ENCODE measurements at regions not wholly inside any gene's neighbourhood (a gene's known extent, or its start where the extent isn't known, plus 50 kb on each side); places are given as distances from the start of the nearest gene placed in this dataset.
A peak's percentile ranks its signal among the peaks of the same experiment; 100 is the strongest.

- peak; percentile 83 for FAIRE-seq
Measured at GRCh38 chrX:13123247-13123856, 78.9 kb upstream of the FAM9C start.

DNA sequence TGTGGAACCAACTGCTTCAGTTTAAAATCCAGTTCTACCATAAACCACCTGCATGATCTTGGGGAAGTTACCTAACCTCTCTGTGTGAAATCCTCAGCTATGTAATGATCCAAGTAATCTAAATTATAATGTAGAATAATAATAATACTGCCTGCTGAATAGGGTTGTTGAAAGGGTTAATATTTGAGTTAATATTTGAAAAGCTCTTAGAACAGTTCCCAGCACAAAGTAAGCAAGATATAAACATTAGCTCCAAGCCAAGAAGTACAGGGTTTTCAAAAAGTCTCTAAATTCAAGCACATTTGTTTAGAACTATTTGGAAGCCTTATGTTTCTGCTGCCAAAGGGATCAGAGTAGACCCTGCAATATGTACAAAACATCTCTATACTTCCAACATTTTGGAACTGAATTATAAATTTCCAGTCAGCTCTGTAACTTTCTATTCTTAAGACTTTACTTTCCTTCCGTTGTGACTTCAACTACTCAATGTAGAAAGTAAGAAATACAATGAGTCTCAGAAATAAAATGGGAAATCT, 76.7 kb upstream of the FAM9C start:
- no peak for FAIRE-seq
- no peak for TF ChIP-seq SPI1 (IDR thresholded peaks at IDR 0.05; ENCODE audit: low read depth, low read length)
- no peak for TF ChIP-seq PAX5 (IDR thresholded peaks at IDR 0.05; ENCODE audit: insufficient read depth, low read length, severe bottlenecking)
- no peak for TF ChIP-seq POU2F2 (IDR thresholded peaks at IDR 0.05; ENCODE audit: low read depth, low read length)
- no peak for TF ChIP-seq POLR2A (IDR thresholded peaks at IDR 0.05; ENCODE audit: low read depth, low read length)
- no peak for TF ChIP-seq POLR2AphosphoS5 (IDR thresholded peaks at IDR 0.05; ENCODE audit: low read depth, low read length)
- no peak for TF ChIP-seq TAF1 (IDR thresholded peaks at IDR 0.05; ENCODE audit: low read depth, low read length)
- DNase-seq (ENCODE audit: insufficient read length, low spot score), result no peak

More at GRCh38 chrX:13123247-13123856, 78.9 kb upstream of the FAM9C start:
- no peak for TF ChIP-seq POLR2A (IDR thresholded peaks at IDR 0.05; ENCODE audit: low read depth, low read length)
- no peak for TF ChIP-seq PAX5 (IDR thresholded peaks at IDR 0.05; ENCODE audit: insufficient read depth, low read length, severe bottlenecking)
- TF ChIP-seq SPI1 (IDR thresholded peaks at IDR 0.05; ENCODE audit: low read depth, low read length), result no peak
- no peak for TF ChIP-seq POU2F2 (IDR thresholded peaks at IDR 0.05; ENCODE audit: low read depth, low read length)
- no peak for TF ChIP-seq POLR2AphosphoS5 (IDR thresholded peaks at IDR 0.05; ENCODE audit: low read depth, low read length)
- TF ChIP-seq TAF1 (IDR thresholded peaks at IDR 0.05; ENCODE audit: low read depth, low read length), result no peak
- DNase-seq (ENCODE audit: insufficient read length, low spot score), result no peak

DNA sequence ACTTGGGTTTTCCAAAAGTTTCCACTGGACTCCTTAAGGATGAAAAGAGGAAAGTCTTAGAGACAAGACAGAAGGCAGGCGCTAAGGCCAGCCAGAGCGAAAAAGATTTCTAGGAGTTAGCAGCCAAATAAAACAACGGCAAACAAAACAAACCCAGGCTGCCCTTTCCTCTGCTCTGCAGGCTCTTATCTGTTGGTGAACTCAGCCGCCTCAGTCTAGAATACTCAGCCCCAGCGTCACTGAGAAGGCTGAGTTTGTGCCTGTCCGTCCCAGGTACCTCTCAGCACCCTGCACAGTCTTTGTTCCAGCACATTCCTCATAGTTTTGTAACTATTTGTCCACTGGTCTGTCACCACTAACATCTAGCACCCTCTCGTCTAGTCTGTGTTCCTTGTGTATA, 75.6 kb upstream of the FAM9C start:
- no peak for FAIRE-seq
- no peak for DNase-seq (ENCODE audit: insufficient read length, low spot score)

GRCh38 chrX:13119386-13119785, 75.0 kb upstream of the FAM9C start:
- FAIRE-seq (no peak), DNase-seq (ENCODE audit: insufficient read length, low spot score) (no peak)
- TF ChIP-seq POLR2A (IDR thresholded peaks at IDR 0.05; ENCODE audit: low read depth, low read length) (no peak), PAX5 (IDR thresholded peaks at IDR 0.05; ENCODE audit: insufficient read depth, low read length, severe bottlenecking) (no peak), POLR2AphosphoS5 (IDR thresholded peaks at IDR 0.05; ENCODE audit: low read depth, low read length) (no peak), TAF1 (IDR thresholded peaks at IDR 0.05; ENCODE audit: low read depth, low read length) (no peak), SPI1 (IDR thresholded peaks at IDR 0.05; ENCODE audit: low read depth, low read length) (no peak), POU2F2 (IDR thresholded peaks at IDR 0.05; ENCODE audit: low read depth, low read length) (no peak)

More for the DNA sequence above, 75.6 kb upstream of the FAM9C start:
- TF ChIP-seq POLR2AphosphoS5 (IDR thresholded peaks at IDR 0.05; ENCODE audit: low read depth, low read length) (no peak), TAF1 (IDR thresholded peaks at IDR 0.05; ENCODE audit: low read depth, low read length) (no peak), SPI1 (IDR thresholded peaks at IDR 0.05; ENCODE audit: low read depth, low read length) (no peak), PAX5 (IDR thresholded peaks at IDR 0.05; ENCODE audit: insufficient read depth, low read length, severe bottlenecking) (no peak), POLR2A (IDR thresholded peaks at IDR 0.05; ENCODE audit: low read depth, low read length) (no peak)

DNA sequence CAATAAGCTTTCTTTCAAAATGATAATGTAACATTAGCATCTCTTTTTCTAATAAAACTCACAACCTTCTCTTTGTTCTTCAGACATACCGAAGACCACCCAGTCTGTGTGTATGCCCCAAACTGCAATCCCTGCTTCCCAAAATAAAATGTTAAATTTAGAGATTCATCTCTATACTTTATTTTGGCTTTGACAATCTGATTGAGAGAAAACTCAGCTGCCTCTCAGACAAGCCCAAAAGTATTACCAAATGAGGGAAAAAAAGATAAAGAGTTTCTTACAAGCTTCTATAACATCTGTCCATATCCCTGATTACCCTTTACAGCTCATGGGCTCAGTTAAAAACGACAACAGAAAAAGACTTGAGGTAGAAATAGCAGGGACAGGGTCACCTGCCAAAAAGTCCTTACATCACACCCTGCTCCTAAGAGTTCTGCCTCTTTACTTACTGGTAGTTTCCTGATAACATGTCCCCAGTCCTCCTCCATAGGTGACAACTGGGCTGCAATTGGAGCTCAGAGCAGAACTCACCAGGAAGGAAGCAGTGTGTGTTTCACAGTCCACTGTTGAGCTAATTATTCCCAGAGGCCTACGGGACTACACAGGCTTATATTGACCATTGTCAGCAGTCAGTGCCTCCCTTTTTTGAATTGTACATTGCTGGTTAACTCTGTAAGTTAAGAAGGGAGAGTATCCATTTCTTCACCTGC, 70.9 kb upstream of the FAM9C start:
- peak; percentile 41 for FAIRE-seq
- no peak for DNase-seq (ENCODE audit: insufficient read length, low spot score)
- no peak for TF ChIP-seq POLR2AphosphoS5 (IDR thresholded peaks at IDR 0.05; ENCODE audit: low read depth, low read length)
- no peak for TF ChIP-seq POU2F2 (IDR thresholded peaks at IDR 0.05; ENCODE audit: low read depth, low read length)

DNA sequence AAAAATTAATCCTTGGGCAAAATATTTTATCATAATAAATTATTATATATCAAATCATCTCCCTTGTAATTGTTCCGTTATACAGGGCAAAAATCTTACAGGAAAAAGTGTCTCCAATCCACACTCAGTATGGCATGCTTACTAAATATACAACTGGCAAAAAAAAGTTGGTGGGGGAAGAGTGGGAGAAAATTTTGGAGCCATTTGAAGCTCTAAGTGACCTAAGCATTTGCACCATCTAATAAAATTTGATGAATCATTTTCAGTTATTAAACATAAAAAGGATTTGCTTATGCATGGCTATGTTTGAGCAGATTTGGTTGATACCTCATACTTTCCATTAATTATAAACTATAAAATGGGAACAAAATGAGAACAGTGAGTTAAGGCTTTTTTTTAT, 68.1 kb upstream of the FAM9C start:
- no peak for FAIRE-seq
- TF ChIP-seq TAF1 (IDR thresholded peaks at IDR 0.05; ENCODE audit: low read depth, low read length), result no peak
- TF ChIP-seq PAX5 (IDR thresholded peaks at IDR 0.05; ENCODE audit: insufficient read depth, low read length, severe bottlenecking), result no peak
- no peak for TF ChIP-seq POLR2AphosphoS5 (IDR thresholded peaks at IDR 0.05; ENCODE audit: low read depth, low read length)
- no peak for TF ChIP-seq POLR2A (IDR thresholded peaks at IDR 0.05; ENCODE audit: low read depth, low read length)
- TF ChIP-seq SPI1 (IDR thresholded peaks at IDR 0.05; ENCODE audit: low read depth, low read length), result no peak
- TF ChIP-seq POU2F2 (IDR thresholded peaks at IDR 0.05; ENCODE audit: low read depth, low read length), result no peak
- DNase-seq (ENCODE audit: insufficient read length, low spot score), result no peak

GRCh38 chrX:13110433-13111324, 66.3 kb upstream of the FAM9C start:
- DNase-seq (ENCODE audit: insufficient read length, low spot score) (no peak), FAIRE-seq (no peak)
- TF ChIP-seq POU2F2 (IDR thresholded peaks at IDR 0.05; ENCODE audit: low read depth, low read length) (no peak), SPI1 (IDR thresholded peaks at IDR 0.05; ENCODE audit: low read depth, low read length) (no peak), POLR2AphosphoS5 (IDR thresholded peaks at IDR 0.05; ENCODE audit: low read depth, low read length) (no peak), PAX5 (IDR thresholded peaks at IDR 0.05; ENCODE audit: insufficient read depth, low read length, severe bottlenecking) (no peak), POLR2A (IDR thresholded peaks at IDR 0.05; ENCODE audit: low read depth, low read length) (no peak), TAF1 (IDR thresholded peaks at IDR 0.05; ENCODE audit: low read depth, low read length) (no peak)

GRCh38 chrX:13109817-13110216, 65.4 kb upstream of the FAM9C start:
- FAIRE-seq, result no peak

DNA sequence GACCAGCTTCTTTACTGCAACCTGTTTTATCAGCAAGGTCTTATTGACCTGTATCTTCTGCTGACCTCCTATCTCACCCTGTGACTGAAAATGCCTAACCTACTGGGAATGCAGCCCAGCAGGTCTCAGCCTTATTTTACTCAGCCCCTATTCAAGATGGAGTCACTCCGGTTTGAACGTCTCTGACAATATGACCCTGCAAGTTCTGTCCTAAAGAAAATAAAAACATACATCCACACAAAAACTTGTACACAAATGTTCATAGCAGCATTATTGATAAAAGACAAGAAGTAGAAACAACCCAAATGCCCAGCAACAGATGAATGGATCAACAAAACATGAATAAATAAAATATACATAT, 59.5 kb upstream of the FAM9C start:
- no peak for TF ChIP-seq PAX5 (IDR thresholded peaks at IDR 0.05; ENCODE audit: insufficient read depth, low read length, severe bottlenecking)
- TF ChIP-seq POU2F2 (IDR thresholded peaks at IDR 0.05; ENCODE audit: low read depth, low read length), result no peak
- TF ChIP-seq POLR2AphosphoS5 (IDR thresholded peaks at IDR 0.05; ENCODE audit: low read depth, low read length), result no peak
- no peak for TF ChIP-seq TAF1 (IDR thresholded peaks at IDR 0.05; ENCODE audit: low read depth, low read length)
- no peak for TF ChIP-seq SPI1 (IDR thresholded peaks at IDR 0.05; ENCODE audit: low read depth, low read length)
- TF ChIP-seq POLR2A (IDR thresholded peaks at IDR 0.05; ENCODE audit: low read depth, low read length), result no peak
- DNase-seq (ENCODE audit: insufficient read length, low spot score), result no peak
- no peak for FAIRE-seq

More at GRCh38 chrX:13109817-13110216, 65.4 kb upstream of the FAM9C start:
- TF ChIP-seq SPI1 (IDR thresholded peaks at IDR 0.05; ENCODE audit: low read depth, low read length), result no peak
- TF ChIP-seq POU2F2 (IDR thresholded peaks at IDR 0.05; ENCODE audit: low read depth, low read length), result no peak
- TF ChIP-seq TAF1 (IDR thresholded peaks at IDR 0.05; ENCODE audit: low read depth, low read length), result no peak
- no peak for TF ChIP-seq POLR2AphosphoS5 (IDR thresholded peaks at IDR 0.05; ENCODE audit: low read depth, low read length)
- no peak for TF ChIP-seq PAX5 (IDR thresholded peaks at IDR 0.05; ENCODE audit: insufficient read depth, low read length, severe bottlenecking)
- TF ChIP-seq POLR2A (IDR thresholded peaks at IDR 0.05; ENCODE audit: low read depth, low read length), result no peak
- DNase-seq (ENCODE audit: insufficient read length, low spot score), result no peak

All from GM12891 (cell line).